ENCODE measurements at regions not wholly inside any gene's neighbourhood (a gene's known extent, or its start where the extent isn't known, plus 50 kb on each side); places are given as distances from the start of the nearest gene placed in this dataset.
A peak's percentile ranks its signal among the peaks of the same experiment; 100 is the strongest.
"Not testable (repeated sequence)": the region's sequence is repeated elsewhere in the genome, so short reads cannot be mapped to it uniquely, and the experiment has no call there.

- H3K79me2 ChIP-seq (ENCODE audit: insufficient read depth); H2AFZ ChIP-seq (ENCODE audit: low read depth); POLR2A ChIA-PET; H3K4me2 ChIP-seq; H3F3A ChIP-seq (replicated peaks; ENCODE audit: insufficient read depth); H3K4me3 ChIP-seq (ENCODE audit: low read depth in 2 of 2, low read length in 1 of 2); H3K9me2 ChIP-seq; CTCF ChIA-PET; H3K27ac ChIP-seq (ENCODE audit: low read depth in 2 of 2, low read length in 1 of 2); H3K27me3 ChIP-seq (ENCODE audit: insufficient read depth); H3K4me1 ChIP-seq (ENCODE audit: control insufficient read depth in 1 of 2, insufficient read depth in 2 of 2, low read depth in 1 of 2, low read length in 1 of 2); H3K9ac ChIP-seq; DNase-seq; H3K9me3 ChIP-seq; H4K20me1 ChIP-seq (ENCODE audit: insufficient read depth); H3K36me3 ChIP-seq (replicated peaks in 1 of 2; ENCODE audit: control insufficient read depth in 1 of 2, insufficient read depth in 2 of 2, low read length in 1 of 2): not testable (repeated sequence)
- WGBS (ENCODE audit: low lambda C conversion rate) = 71% methylated on average over 22 of the region's 26 CpGs
Observed at GRCh38 chr15:99799182-99799853, 66.1 kb upstream of the LYSMD4 start.

GRCh38 chr15:99796940-99797870, 64.0 kb upstream of the LYSMD4 start:
- H3K9me3 ChIP-seq; H3K9me2 ChIP-seq; H3K79me2 ChIP-seq (ENCODE audit: insufficient read depth); H3K9ac ChIP-seq; POLR2A ChIA-PET; H3K36me3 ChIP-seq (replicated peaks in 1 of 2; ENCODE audit: control insufficient read depth in 1 of 2, insufficient read depth in 2 of 2, low read length in 1 of 2); H3K27me3 ChIP-seq (ENCODE audit: insufficient read depth); DNase-seq; H3K4me1 ChIP-seq (ENCODE audit: control insufficient read depth in 1 of 2, insufficient read depth in 2 of 2, low read depth in 1 of 2, low read length in 1 of 2); H3F3A ChIP-seq (replicated peaks; ENCODE audit: insufficient read depth); H2AFZ ChIP-seq (ENCODE audit: low read depth); H4K20me1 ChIP-seq (ENCODE audit: insufficient read depth); CTCF ChIA-PET; H3K4me3 ChIP-seq (ENCODE audit: low read depth in 2 of 2, low read length in 1 of 2); H3K4me2 ChIP-seq; H3K27ac ChIP-seq (ENCODE audit: low read depth in 2 of 2, low read length in 1 of 2): not testable (repeated sequence)
- WGBS (ENCODE audit: low lambda C conversion rate) = 70% methylated on average over 9 of the region's 21 CpGs

- H3F3A ChIP-seq (replicated peaks; ENCODE audit: insufficient read depth); H3K4me2 ChIP-seq; H3K4me1 ChIP-seq (ENCODE audit: control insufficient read depth in 1 of 2, insufficient read depth in 2 of 2, low read depth in 1 of 2, low read length in 1 of 2); H3K36me3 ChIP-seq (replicated peaks in 1 of 2; ENCODE audit: control insufficient read depth in 1 of 2, insufficient read depth in 2 of 2, low read length in 1 of 2); POLR2A ChIA-PET; H3K4me3 ChIP-seq (ENCODE audit: low read depth in 2 of 2, low read length in 1 of 2); H3K9me3 ChIP-seq; H3K9ac ChIP-seq; H3K27me3 ChIP-seq (ENCODE audit: insufficient read depth); H2AFZ ChIP-seq (ENCODE audit: low read depth); H3K9me2 ChIP-seq; H3K27ac ChIP-seq (ENCODE audit: low read depth in 2 of 2, low read length in 1 of 2); DNase-seq; CTCF ChIA-PET; H4K20me1 ChIP-seq (ENCODE audit: insufficient read depth); H3K79me2 ChIP-seq (ENCODE audit: insufficient read depth): not testable (repeated sequence)
- 63% methylated on average over 16 of the region's 22 CpGs for WGBS (ENCODE audit: low lambda C conversion rate)
Observed at GRCh38 chr15:99791881-99792807, 58.9 kb upstream of the LYSMD4 start.

GRCh38 chr15:99790751-99791150, 57.5 kb upstream of the LYSMD4 start:
- H4K20me1 ChIP-seq (ENCODE audit: insufficient read depth); H3K4me1 ChIP-seq (ENCODE audit: control insufficient read depth in 1 of 2, insufficient read depth in 2 of 2, low read depth in 1 of 2, low read length in 1 of 2); H3K4me2 ChIP-seq; H3K27ac ChIP-seq (ENCODE audit: low read depth in 2 of 2, low read length in 1 of 2); POLR2A ChIA-PET; H3K9me3 ChIP-seq; H3K27me3 ChIP-seq (ENCODE audit: insufficient read depth); H3K4me3 ChIP-seq (ENCODE audit: low read depth in 2 of 2, low read length in 1 of 2); H3K79me2 ChIP-seq (ENCODE audit: insufficient read depth); H3K9ac ChIP-seq; H3F3A ChIP-seq (replicated peaks; ENCODE audit: insufficient read depth); H3K9me2 ChIP-seq; H3K36me3 ChIP-seq (replicated peaks in 1 of 2; ENCODE audit: control insufficient read depth in 1 of 2, insufficient read depth in 2 of 2, low read length in 1 of 2); H2AFZ ChIP-seq (ENCODE audit: low read depth): not testable (repeated sequence)
- WGBS (ENCODE audit: low lambda C conversion rate) = 50% methylated on average over 7 of the region's 7 CpGs
- CTCF ChIA-PET = interaction anchor here (0.8 kb wide), 1 partner anchor 34 kb away, joined by 3 read pairs; no protein-coding TSS in a partner anchor
- peak; percentile 28 for DNase-seq
